ENCODE measurements at regions not wholly inside any gene's neighbourhood (a gene's known extent, or its start where the extent isn't known, plus 50 kb on each side); places are given as distances from the start of the nearest gene placed in this dataset.

GRCh38 chr9:16247188-16247875 is 623.1 kb downstream of the BNC2 start:
- H3K9ac ChIP-seq (ENCODE audit: extremely low read depth, low read length, poor library complexity, severe bottlenecking), result no peak overlapping the region
- Mint-ChIP-seq H3K9me3 (no peaks in the 10 kb centered on the region), H3K36me3 (ENCODE audit: low read depth) (no peaks in the 10 kb centered on the region), H3K4me1 (peaks cover 13% of the 10 kb centered on the region), H3K27ac (no peak overlapping the region), H3K27me3 (ENCODE audit: insufficient read depth) (peaks cover 3% of the 10 kb centered on the region), H3K4me3 (no peak overlapping the region)
- DNase-seq, result no peak
- no peak for TF ChIP-seq CTCF (conservative IDR thresholded peaks at IDR 0.05)
- 91 to 96% methylated on average over 5 of the region's 5 CpGs for WGBS, 2 experiments (ENCODE audit: insufficient coverage in 1 of 2, insufficient read length in 1 of 2)
- H3K4me1 ChIP-seq (ENCODE audit: control insufficient read depth, insufficient read depth, low read length), result peaks cover 2% of the 10 kb centered on the region
- H3K27ac ChIP-seq (ENCODE audit: low read depth, low read length), result no peak overlapping the region
- no peaks in the 10 kb centered on the region for H3K36me3 ChIP-seq (ENCODE audit: control insufficient read depth, insufficient read depth, low read length)
- no peaks in the 10 kb centered on the region for H3K27me3 ChIP-seq (ENCODE audit: control insufficient read depth, insufficient read depth, low read length, poor library complexity, severe bottlenecking)
- no peak overlapping the region for H3K4me3 ChIP-seq (ENCODE audit: low read length)
- no peaks in the 10 kb centered on the region for H3K9me3 ChIP-seq (ENCODE audit: control insufficient read depth, low read length)

GRCh38 chr9:16248822-16249221 is 621.6 kb downstream of the BNC2 start:
- peaks cover 8% of the 10 kb centered on the region for H3K4me1 ChIP-seq (ENCODE audit: control insufficient read depth, insufficient read depth, low read length)
- H3K27me3 ChIP-seq (ENCODE audit: control insufficient read depth, insufficient read depth, low read length, poor library complexity, severe bottlenecking), result no peaks in the 10 kb centered on the region
- H3K4me3 ChIP-seq (ENCODE audit: low read length), result no peak overlapping the region
- no peaks in the 10 kb centered on the region for H3K9me3 ChIP-seq (ENCODE audit: control insufficient read depth, low read length)
- peaks cover 3% of the 10 kb centered on the region for H3K27me3 Mint-ChIP-seq (ENCODE audit: insufficient read depth)
- no peaks in the 10 kb centered on the region for H3K36me3 ChIP-seq (ENCODE audit: control insufficient read depth, insufficient read depth, low read length)
- DNase-seq, result no peak
- 94 to 96% methylated on average over 6 of the region's 6 CpGs for WGBS, 2 experiments (ENCODE audit: insufficient coverage in 1 of 2, insufficient read length in 1 of 2)
- no peak overlapping the region for H3K4me3 Mint-ChIP-seq
- no peaks in the 10 kb centered on the region for H3K36me3 Mint-ChIP-seq (ENCODE audit: low read depth)
- no peak overlapping the region for H3K27ac Mint-ChIP-seq
- no peak overlapping the region for H3K27ac ChIP-seq (ENCODE audit: low read depth, low read length)
- TF ChIP-seq CTCF (conservative IDR thresholded peaks at IDR 0.05), result no peak
- no peak overlapping the region for H3K9ac ChIP-seq (ENCODE audit: extremely low read depth, low read length, poor library complexity, severe bottlenecking)
- H3K9me3 Mint-ChIP-seq, result no peaks in the 10 kb centered on the region
- H3K4me1 Mint-ChIP-seq, result peaks cover 20% of the 10 kb centered on the region

GRCh38 chr9:16252616-16253015 is 617.9 kb downstream of the BNC2 start:
- H3K27ac Mint-ChIP-seq, result no peak overlapping the region
- H3K9me3 Mint-ChIP-seq, result no peaks in the 10 kb centered on the region
- Histone ChIP-seq H3K9ac (ENCODE audit: extremely low read depth, low read length, poor library complexity, severe bottlenecking) (no peak overlapping the region), H3K9me3 (ENCODE audit: control insufficient read depth, low read length) (no peaks in the 10 kb centered on the region), H3K27me3 (ENCODE audit: control insufficient read depth, insufficient read depth, low read length, poor library complexity, severe bottlenecking) (no peaks in the 10 kb centered on the region), H3K4me3 (ENCODE audit: low read length) (no peak overlapping the region), H3K36me3 (ENCODE audit: control insufficient read depth, insufficient read depth, low read length) (no peaks in the 10 kb centered on the region), H3K4me1 (ENCODE audit: control insufficient read depth, insufficient read depth, low read length) (peaks cover 8% of the 10 kb centered on the region), H3K27ac (ENCODE audit: low read depth, low read length) (no peak overlapping the region)
- TF ChIP-seq CTCF (conservative IDR thresholded peaks at IDR 0.05), result no peak
- 69 to 83% methylated on average over 1 to 4 of the region's 5 CpGs for WGBS, 2 experiments (ENCODE audit: insufficient coverage in 1 of 2, insufficient read length in 1 of 2)
- peak; percentile 67 for DNase-seq
- H3K4me1 Mint-ChIP-seq, result peaks cover 28% of the 10 kb centered on the region
- no peaks in the 10 kb centered on the region for H3K36me3 Mint-ChIP-seq (ENCODE audit: low read depth)
- no peak overlapping the region for H3K4me3 Mint-ChIP-seq
- H3K27me3 Mint-ChIP-seq (ENCODE audit: insufficient read depth), result peaks cover 2% of the 10 kb centered on the region
